Anterior cingulate cortex (tissue), 58 donors: ENCODE measurements at regions not wholly inside any gene's neighbourhood (a gene's known extent, or its start where the extent isn't known, plus 50 kb on each side); places are given as distances from the start of the nearest gene placed in this dataset.

Experiments used
- DNase-seq, 58 donors: peaks; one replicate each; lab custom pipeline; 2025; lab: John Stamatoyannopoulos, UW

DNA sequence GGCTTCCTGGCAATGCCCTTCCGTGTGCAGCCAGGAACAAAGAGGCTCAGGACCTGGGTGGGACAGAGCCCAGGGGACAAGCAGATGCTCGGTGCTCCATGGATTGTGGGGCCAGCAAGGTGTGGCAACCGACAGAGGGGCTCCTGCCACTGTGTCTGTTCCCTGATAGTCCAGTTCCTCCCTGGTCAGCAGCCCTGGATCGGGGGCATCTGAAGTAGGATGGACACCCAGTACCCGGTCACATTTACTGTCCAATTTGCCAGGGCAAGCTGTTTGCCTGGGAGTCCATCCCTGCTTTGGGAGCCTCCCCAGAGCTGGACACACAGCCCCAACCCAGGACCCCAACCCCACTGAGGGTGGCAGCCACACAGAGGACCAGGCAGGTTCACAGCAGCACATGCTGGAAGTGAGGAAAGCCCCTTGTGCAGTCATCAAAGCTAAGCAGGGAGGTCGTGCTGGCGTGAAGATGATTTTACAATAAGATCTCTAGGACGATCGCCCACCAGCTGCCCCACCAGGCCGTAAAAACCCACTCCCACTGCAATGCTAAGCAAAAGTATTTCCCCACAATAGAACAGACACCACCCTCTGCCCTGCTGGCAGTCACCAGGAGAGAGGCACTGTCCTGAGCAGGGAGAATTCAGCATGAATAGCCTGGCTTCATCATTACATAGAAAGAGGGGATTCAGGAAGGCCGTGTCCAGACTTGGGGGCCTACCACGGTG, 141.7 kb downstream of the NDUFA10 start:
- DNase-seq: no peak

DNA sequence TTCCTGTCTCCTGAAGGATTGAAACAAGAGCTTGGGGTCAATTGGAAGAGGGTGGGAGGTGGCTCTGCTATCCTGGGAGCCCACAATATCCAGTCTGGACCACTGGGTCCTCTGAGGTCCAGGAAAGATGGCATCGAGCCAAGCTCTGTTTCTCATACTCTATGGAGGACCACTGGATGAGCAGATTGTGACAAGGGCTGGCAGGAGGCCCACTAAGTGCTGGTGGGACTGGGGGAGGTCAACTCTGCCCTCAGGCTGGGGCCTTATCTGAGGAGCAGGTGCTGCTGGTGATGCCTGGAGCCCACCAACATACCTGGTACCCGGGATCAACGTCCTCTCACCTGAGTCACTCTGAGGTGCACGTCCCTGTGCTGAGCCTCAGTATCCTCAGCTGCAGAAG, 142.4 kb downstream of the NDUFA10 start:
- DNase-seq: no peak

- DNase-seq: peak in 11 of 58 donors; percentile 7 to 35 (median 23)
Observed at GRCh38 chr2:239882331-239882732, 142.8 kb downstream of the NDUFA10 start.

GRCh38 chr2:239881561-239882320, 143.4 kb downstream of the NDUFA10 start:
- no peak for DNase-seq

- DNase-seq: no peak
Observed at GRCh38 chr2:239881031-239881471, 144.1 kb downstream of the NDUFA10 start.

DNA sequence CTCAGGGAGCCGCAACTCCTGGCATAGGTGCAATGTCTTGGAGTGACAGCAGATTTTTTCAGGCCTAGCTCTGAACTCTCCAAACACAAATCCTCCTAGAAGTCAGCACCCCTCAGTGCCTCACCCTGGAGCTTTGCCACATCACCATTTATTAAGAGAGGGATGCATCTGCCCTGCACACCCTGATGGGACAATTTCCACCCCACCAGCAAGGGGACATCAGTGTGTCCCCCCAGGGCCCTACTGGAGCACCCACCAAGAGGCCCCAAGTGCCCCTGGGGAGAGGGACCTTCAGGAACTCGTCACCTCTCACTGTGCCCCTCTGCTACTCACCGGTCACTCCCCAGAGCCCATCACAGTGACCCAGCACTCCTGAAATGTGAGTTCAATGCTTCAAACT, 144.7 kb downstream of the NDUFA10 start:
- no peak for DNase-seq

DNA sequence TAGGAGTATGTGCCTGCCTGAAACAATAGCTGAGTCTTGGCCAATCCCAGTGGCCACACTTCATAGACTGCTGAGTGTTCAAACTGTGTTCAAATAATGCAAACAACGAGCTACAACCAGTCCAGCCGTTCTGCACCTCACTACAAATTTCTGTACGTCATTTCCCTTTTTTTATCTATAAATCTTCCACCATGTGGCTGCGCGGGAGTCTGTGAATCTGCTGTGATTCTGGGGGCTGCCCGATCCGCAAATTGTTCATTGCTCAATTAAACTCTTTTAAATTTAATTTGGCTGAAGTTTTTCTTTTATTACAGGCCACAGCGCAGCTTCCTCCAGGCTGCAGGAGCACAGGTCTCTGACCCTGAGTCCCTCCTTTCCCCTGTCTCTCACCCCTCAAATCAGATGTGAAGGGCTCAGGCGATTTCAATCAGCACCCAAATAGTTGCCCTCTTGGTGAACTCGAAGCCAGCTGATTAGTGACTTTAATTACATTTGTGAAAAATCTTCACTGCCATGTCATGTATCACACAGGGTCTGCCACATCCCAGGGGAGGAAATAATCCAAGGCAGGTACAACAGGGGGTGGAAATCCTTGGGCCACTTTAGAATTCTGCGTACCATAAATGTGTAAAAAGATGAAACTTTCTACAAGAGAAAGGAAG, 145.6 kb downstream of the NDUFA10 start:
- no peak for DNase-seq

GRCh38 chr2:239878686-239879085, 146.5 kb downstream of the NDUFA10 start:
- no peak for DNase-seq

DNA sequence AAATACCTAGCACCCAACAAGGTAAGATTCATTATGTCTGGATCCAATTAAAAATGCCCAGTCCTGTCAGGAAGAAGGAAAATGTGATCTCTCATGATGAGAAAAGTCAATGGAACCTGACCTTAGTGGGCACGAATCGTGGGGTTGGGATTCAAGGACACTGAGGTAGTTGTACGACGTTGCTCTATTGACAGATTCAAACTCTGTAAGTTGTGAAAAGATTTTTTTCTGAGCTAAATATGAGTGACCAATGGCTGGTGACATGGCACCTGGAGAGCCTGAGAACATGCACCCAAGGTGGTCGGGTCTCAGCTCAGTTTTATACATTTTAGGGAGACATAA, 148.2 kb downstream of the NDUFA10 start:
- no peak for DNase-seq

GRCh38 chr2:239876271-239876947, 148.7 kb downstream of the NDUFA10 start:
- no peak for DNase-seq

DNA sequence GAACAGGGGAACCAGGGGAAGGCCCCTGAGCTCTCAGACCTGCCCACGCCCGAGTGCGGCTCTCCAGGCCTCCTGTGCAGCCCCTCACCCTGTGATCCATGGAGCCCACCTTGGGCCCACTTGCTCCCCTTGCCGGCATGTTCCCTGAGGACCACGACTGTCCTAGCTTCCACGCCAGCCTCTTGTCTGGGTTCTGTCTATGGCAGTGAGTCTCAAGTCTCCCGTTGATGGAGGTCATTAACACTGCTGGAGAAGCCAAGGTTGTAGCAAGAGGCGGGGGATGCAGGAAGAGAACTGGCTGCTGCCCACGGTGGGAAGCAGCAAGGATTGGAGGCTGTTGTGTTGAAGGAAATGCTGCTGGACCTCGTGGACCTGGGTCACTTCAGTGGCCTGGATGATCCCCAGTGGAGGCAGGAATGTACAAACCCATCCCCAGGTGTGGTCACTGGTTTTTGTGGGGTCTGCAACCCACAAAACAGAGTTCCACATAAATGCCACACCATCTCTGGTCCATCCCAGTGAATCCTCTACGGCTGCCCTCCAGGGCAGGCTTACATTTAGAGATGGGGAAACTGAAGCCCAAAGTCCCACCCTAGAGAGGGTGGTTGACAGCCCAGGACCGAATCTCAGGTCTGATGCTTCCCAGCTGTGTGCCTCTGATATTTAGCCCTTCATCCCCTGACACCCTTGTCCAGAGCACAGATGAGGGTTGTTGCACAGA, 150.3 kb downstream of the NDUFA10 start:
- DNase-seq: no peak

- DNase-seq: peak in 3 of 58 donors; percentile 17 to 36 (median 31)
Observed at GRCh38 chr2:239873656-239874635, 151.2 kb downstream of the NDUFA10 start.

DNA sequence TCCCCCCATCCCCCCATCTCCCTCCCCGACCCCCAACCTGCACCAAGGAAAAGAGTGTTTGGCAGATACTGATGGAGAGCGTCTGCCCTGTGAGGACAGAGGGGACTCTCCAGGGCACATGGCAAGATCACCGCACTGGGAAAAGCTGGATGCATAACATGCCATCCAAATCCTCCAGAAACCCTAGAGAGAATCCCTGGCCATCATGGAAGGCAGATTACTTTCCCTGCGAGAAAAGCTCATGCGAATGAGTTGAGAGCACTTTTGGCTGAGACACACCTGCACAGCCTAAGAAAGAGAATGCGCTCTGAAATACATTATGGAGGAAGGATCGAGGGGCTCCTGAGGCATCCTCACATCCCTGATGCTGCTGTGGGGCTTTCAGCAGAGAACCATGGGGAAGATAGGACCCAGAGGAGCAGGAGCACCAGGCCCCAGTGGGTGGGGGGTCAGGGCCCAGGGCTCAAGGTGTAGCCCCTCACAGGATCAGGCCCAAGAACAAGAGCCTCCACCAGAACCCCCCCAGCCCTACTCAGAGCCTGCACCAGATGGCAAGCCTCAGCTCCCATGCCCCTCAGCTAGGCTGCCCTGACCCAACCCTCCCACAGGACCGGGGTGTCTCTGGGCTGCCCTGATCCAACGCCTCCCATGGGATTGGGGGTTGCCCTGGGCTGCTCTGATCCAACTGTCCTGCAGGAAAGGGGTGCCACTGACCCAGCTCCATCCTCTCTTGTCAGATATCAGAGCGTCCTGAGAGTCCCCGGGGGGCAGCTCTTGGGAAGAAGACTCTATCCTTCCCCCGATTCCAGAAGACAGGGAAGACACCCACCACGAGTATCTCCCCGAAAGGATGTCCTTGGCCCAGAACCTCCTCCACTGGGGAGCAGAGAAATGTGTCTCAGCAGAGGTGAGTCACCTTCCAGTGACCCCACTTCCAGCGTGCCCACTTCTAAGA, 153.4 kb downstream of the NDUFA10 start:
- DNase-seq: no peak

DNA sequence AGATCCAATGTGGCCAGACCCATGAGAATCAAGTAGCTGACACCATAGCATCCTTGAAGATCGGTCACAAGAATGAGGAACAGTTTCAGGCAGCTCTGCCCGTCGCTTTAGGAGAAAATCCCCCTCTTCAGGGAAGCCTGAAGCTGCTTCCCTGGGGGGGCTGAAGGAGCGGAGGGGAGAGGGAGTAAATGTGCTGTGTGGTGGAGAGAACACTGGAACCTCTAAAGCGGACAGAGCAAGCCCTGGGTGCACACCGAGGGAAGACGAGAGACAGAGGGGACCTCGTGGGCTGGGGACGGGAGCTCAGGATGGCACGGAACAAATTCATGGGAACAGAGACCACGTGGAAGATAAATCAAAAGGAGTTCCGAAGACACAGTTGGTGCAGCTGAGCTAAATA, 154.3 kb downstream of the NDUFA10 start:
- DNase-seq: no peak

GRCh38 chr2:239870276-239870675, 154.9 kb downstream of the NDUFA10 start:
- DNase-seq: no peak

DNA sequence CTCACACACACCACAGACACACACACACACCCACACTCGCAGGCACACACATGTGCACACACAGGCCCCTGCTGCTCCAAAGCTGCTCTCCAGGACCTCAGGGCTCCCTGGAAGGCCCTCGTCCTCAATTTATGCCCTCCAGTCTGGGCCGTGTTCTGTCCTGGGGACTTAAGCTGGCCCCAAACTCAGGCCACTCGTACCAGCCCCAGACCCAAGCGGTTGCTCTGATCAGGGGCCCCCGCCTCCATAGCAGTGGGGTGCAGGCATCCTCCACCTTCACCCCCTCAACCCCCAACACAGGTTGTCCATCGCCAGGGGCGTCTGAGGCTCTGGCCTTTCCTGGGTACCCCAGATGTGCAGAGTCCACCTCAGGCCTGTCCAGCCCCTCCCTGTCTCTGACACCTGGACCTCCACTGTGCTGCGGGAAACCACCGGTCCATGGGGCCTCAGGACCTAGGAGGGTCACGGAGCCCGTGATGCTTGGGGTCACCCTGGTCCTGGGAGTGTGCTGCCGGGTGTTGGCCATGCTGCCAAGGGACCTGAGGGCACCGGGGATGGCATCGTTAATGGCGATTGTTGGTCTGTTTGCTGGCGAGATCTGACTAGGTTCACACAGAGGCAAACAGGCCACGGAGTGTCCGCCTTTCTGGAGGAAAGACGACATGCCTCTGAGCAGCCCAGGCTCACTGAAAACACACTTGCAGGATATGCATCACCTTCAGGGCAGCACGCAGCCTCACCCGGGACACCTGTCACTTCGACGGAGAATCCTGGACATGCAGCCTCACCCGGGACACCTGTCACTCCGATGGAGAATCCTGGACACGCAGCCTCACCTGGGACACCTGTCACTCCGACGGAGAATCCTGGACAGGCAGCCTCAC, 155.6 kb downstream of the NDUFA10 start:
- DNase-seq: no peak
